SH-SY5Y (cell line): ENCODE measurements at regions not wholly inside any gene's neighbourhood (a gene's known extent, or its start where the extent isn't known, plus 50 kb on each side); places are given as distances from the start of the nearest gene placed in this dataset.

ENCODE experiments used
- GATA2 ChIP-seq: IDR thresholded peaks from 2 replicates; pipeline ENCODE4 v1.6.1; 2011; ENCODE audit warnings: mild to moderate bottlenecking, low read depth, low read length
- GATA3 ChIP-seq: IDR thresholded peaks from 2 replicates; pipeline ENCODE4 v1.6.1; 2011; ENCODE audit warnings: low read depth, mild to moderate bottlenecking, low read length, moderate library complexity

- TF ChIP-seq GATA3 (no peak), GATA2 (no peak)
Measured at GRCh38 chr7:142604671-142605070, 144.6 kb upstream of the PRSS1 start.
